Suppressor macrophage (primary cell): ENCODE measurements at regions not wholly inside any gene's neighbourhood (a gene's known extent, or its start where the extent isn't known, plus 50 kb on each side); places are given as distances from the start of the nearest gene placed in this dataset.

Experiments used
- DNase-seq, 4 experiments: peaks; one replicate each; pipeline ENCODE4 v3.0.0-alpha.2; 2020 to 2022

- DNase-seq, result no peak
Measured at GRCh38 chr12:16136219-16136988, 141.1 kb downstream of the SLC15A5 start.

GRCh38 chr12:16135323-16135722 lies 142.2 kb downstream of the SLC15A5 start:
- no peak for DNase-seq

- no peak for DNase-seq
Measured at GRCh38 chr12:16130343-16130742, 147.1 kb downstream of the SLC15A5 start.

- DNase-seq, result no peak
Measured at GRCh38 chr12:16121953-16122352, 155.5 kb downstream of the SLC15A5 start.

GRCh38 chr12:16119618-16120415 lies 157.7 kb downstream of the SLC15A5 start:
- DNase-seq, result peak; percentile 1 to 57 (median 36)

GRCh38 chr12:16118586-16118985 lies 158.9 kb downstream of the SLC15A5 start:
- no peak for DNase-seq

- DNase-seq, result no peak
Measured at GRCh38 chr12:16112612-16113560, 164.6 kb downstream of the SLC15A5 start.

- DNase-seq, result no peak
Measured at GRCh38 chr12:16112130-16112529, 165.4 kb downstream of the SLC15A5 start.

- no peak for DNase-seq
Measured at GRCh38 chr12:16110596-16110995, 166.9 kb downstream of the SLC15A5 start.

GRCh38 chr12:16103851-16104250 lies 173.6 kb downstream of the SLC15A5 start:
- DNase-seq, result no peak

- no peak for DNase-seq
Measured at GRCh38 chr12:16100206-16100605, 177.3 kb downstream of the SLC15A5 start.

- peak in 1 of 4 experiments; percentile 7 for DNase-seq
Measured at GRCh38 chr12:16096273-16096849, 181.1 kb downstream of the SLC15A5 start.

- DNase-seq, result no peak
Measured at GRCh38 chr12:16095531-16096110, 181.9 kb downstream of the SLC15A5 start.

- DNase-seq, result no peak
Measured at GRCh38 chr12:16094437-16094836, 183.0 kb downstream of the SLC15A5 start.

GRCh38 chr12:16093825-16094224 lies 182.7 kb downstream of the DERA start:
- DNase-seq, result no peak

- DNase-seq, result no peak
Measured at GRCh38 chr12:16090974-16091373, 179.8 kb downstream of the DERA start.

GRCh38 chr12:16088421-16088820 lies 177.3 kb downstream of the DERA start:
- DNase-seq, result no peak
